Uterus (tissue), 2 donors: ENCODE measurements at regions not wholly inside any gene's neighbourhood (a gene's known extent, or its start where the extent isn't known, plus 50 kb on each side); places are given as distances from the start of the nearest gene placed in this dataset.

Experiments
- CTCF ChIP-seq, 4 experiments: fragments of 200-600 bp in 2 of 4; fragments of 450-650 bp in 2 of 4; sonication (generic) in 2 of 4; IDR thresholded peaks; one replicate each; pipeline ENCODE4 v1.5.1; 2016 to 2019; ENCODE audit warnings: antibody characterized with exemption in 4 of 4, mild to moderate bottlenecking in 2 of 4, moderate library complexity in 1 of 4
- POLR2A ChIP-seq, 2 donors: fragments of 450-650 bp; IDR thresholded peaks; one replicate each; pipeline ENCODE4 v1.6.1; 2016; ENCODE audit warnings: antibody characterized with exemption in 2 of 2, mild to moderate bottlenecking in 1 of 2, moderate library complexity in 1 of 2

- no peak for TF ChIP-seq CTCF (IDR thresholded peaks at IDR 0.05)
- no peak for TF ChIP-seq POLR2A (IDR thresholded peaks at IDR 0.05)
These were observed 990.5 kb downstream of the TBL1XR1 start for GRCh38 chr3:176206809-176207208.
